ENCODE measurements at regions not wholly inside any gene's neighbourhood (a gene's known extent, or its start where the extent isn't known, plus 50 kb on each side); places are given as distances from the start of the nearest gene placed in this dataset.

GRCh38 chr22:48042621-48043395 lies 1280.4 kb downstream of the TBC1D22A start:
- 87% methylated on average over 17 of the region's 17 CpGs for WGBS (ENCODE audit: insufficient coverage)
- H3K79me2 ChIP-seq (ENCODE audit: control insufficient read depth, insufficient read depth, low read length): no peaks in the 10 kb centered on the region
- H3K4me1 ChIP-seq (ENCODE audit: control insufficient read depth in 2 of 2, insufficient read depth in 2 of 2, low read length in 2 of 2): peaks cover 12 to 14% of the 10 kb centered on the region in 2 donors
- ChIA-PET POLR2A (no interaction called here), CTCF (no interaction called here)
- TF ChIP-seq EZH2 (IDR thresholded peaks at IDR 0.05; ENCODE audit: borderline replicate concordance, insufficient read depth, low read depth, low read length, poor library complexity, severe bottlenecking) (no peak), CTCF (IDR thresholded peaks at IDR 0.05) (no peak)
- H3K36me3 ChIP-seq (replicated peaks in 1 of 2; ENCODE audit: control extremely low read depth in 1 of 2, control insufficient read depth in 1 of 2, extremely low read depth in 1 of 2, insufficient read depth in 2 of 2, low read length in 1 of 2): no peaks in the 10 kb centered on the region
- no peak overlapping the region for H2AFZ ChIP-seq (ENCODE audit: insufficient read depth, low read depth, low read length, poor library complexity, severe bottlenecking)
- ATAC-seq (ENCODE audit: low read depth) (no peak), DNase-seq (no peak)
- H3K27me3 ChIP-seq (replicated peaks in 1 of 4; ENCODE audit: control extremely low read depth in 1 of 4, control insufficient read depth in 3 of 4, insufficient read depth in 4 of 4, low read length in 3 of 4): peaks cover 0 to 7% (median 0%) of the 10 kb centered on the region in 4 experiments
- Mint-ChIP-seq H3K27me3 (peaks cover 24% of the 10 kb centered on the region), H3K4me1 (peaks cover 17% of the 10 kb centered on the region), H3K27ac (no peak overlapping the region), H3K9me3 (ENCODE audit: insufficient read depth) (no peaks in the 10 kb centered on the region), H3K4me3 (no peak overlapping the region)
- peaks cover 0 to 8% (median 3%) of the 10 kb centered on the region in 3 donors for H3K9me3 ChIP-seq (ENCODE audit: control extremely low read depth in 1 of 3, control insufficient read depth in 2 of 3, insufficient read depth in 1 of 3, low read length in 2 of 3)
- H3K4me2 ChIP-seq (replicated peaks; ENCODE audit: low read depth, low read length, poor library complexity, severe bottlenecking): no peak overlapping the region
- intact Hi-C loops (cut with micrococcal nuclease): no loop called here
- H3K9ac ChIP-seq (ENCODE audit: low read length): no peak overlapping the region
- H4K20me1 ChIP-seq (ENCODE audit: control insufficient read depth, insufficient read depth, low read length, poor library complexity, severe bottlenecking): no peaks in the 10 kb centered on the region
- no peak overlapping the region for H3K27ac ChIP-seq (ENCODE audit: low read length in 2 of 2)
- no peak overlapping the region for H3K4me3 ChIP-seq (ENCODE audit: control extremely low read depth in 1 of 5, extremely low read depth in 1 of 5, insufficient read depth in 1 of 5, low read depth in 2 of 5, low read length in 4 of 5)

- Histone ChIP-seq H3K79me2 (ENCODE audit: control insufficient read depth, insufficient read depth, low read length) (no peaks in the 10 kb centered on the region), H4K20me1 (ENCODE audit: control insufficient read depth, insufficient read depth, low read length, poor library complexity, severe bottlenecking) (no peaks in the 10 kb centered on the region), H3K9me3 (ENCODE audit: control extremely low read depth in 1 of 3, control insufficient read depth in 2 of 3, insufficient read depth in 1 of 3, low read length in 2 of 3) (peaks cover 0 to 8% (median 3%) of the 10 kb centered on the region in 3 donors), H3K27me3 (replicated peaks in 1 of 4; ENCODE audit: control extremely low read depth in 1 of 4, control insufficient read depth in 3 of 4, insufficient read depth in 4 of 4, low read length in 3 of 4) (peaks cover 0 to 4% (median 0%) of the 10 kb centered on the region in 4 experiments), H3K9ac (ENCODE audit: low read length) (no peak overlapping the region), H3K4me3 (ENCODE audit: control extremely low read depth in 1 of 5, extremely low read depth in 1 of 5, insufficient read depth in 1 of 5, low read depth in 2 of 5, low read length in 4 of 5) (no peak overlapping the region), H3K36me3 (replicated peaks in 1 of 2; ENCODE audit: control extremely low read depth in 1 of 2, control insufficient read depth in 1 of 2, extremely low read depth in 1 of 2, insufficient read depth in 2 of 2, low read length in 1 of 2) (no peaks in the 10 kb centered on the region), H2AFZ (ENCODE audit: insufficient read depth, low read depth, low read length, poor library complexity, severe bottlenecking) (no peak overlapping the region), H3K4me2 (replicated peaks; ENCODE audit: low read depth, low read length, poor library complexity, severe bottlenecking) (no peak overlapping the region), H3K4me1 (ENCODE audit: control insufficient read depth in 2 of 2, insufficient read depth in 2 of 2, low read length in 2 of 2) (peaks cover 7 to 14% of the 10 kb centered on the region in 2 donors), H3K27ac (ENCODE audit: low read length in 2 of 2) (no peak overlapping the region)
- intact Hi-C loops (cut with micrococcal nuclease): loop anchor here (5.0 kb wide), 1 partner anchor 78 kb away; no protein-coding TSS in a partner anchor
- Mint-ChIP-seq H3K9me3 (ENCODE audit: insufficient read depth) (no peaks in the 10 kb centered on the region), H3K4me3 (no peak overlapping the region), H3K27ac (no peak overlapping the region), H3K4me1 (peaks cover 12% of the 10 kb centered on the region), H3K27me3 (peaks cover 33% of the 10 kb centered on the region)
- CTCF ChIA-PET: no interaction called here
- DNase-seq: no peak
- 100% methylated on average over 3 of the region's 5 CpGs for WGBS (ENCODE audit: insufficient coverage)
- POLR2A ChIA-PET: no interaction called here
- ATAC-seq (ENCODE audit: low read depth): no peak
- no peak for TF ChIP-seq CTCF (IDR thresholded peaks at IDR 0.05)
- TF ChIP-seq EZH2 (IDR thresholded peaks at IDR 0.05; ENCODE audit: borderline replicate concordance, insufficient read depth, low read depth, low read length, poor library complexity, severe bottlenecking): no peak
Measured at GRCh38 chr22:48039326-48039725, 1276.9 kb downstream of the TBC1D22A start.
